ENCODE measurements at regions not wholly inside any gene's neighbourhood (a gene's known extent, or its start where the extent isn't known, plus 50 kb on each side); places are given as distances from the start of the nearest gene placed in this dataset.
A peak's percentile ranks its signal among the peaks of the same experiment; 100 is the strongest.

DNA sequence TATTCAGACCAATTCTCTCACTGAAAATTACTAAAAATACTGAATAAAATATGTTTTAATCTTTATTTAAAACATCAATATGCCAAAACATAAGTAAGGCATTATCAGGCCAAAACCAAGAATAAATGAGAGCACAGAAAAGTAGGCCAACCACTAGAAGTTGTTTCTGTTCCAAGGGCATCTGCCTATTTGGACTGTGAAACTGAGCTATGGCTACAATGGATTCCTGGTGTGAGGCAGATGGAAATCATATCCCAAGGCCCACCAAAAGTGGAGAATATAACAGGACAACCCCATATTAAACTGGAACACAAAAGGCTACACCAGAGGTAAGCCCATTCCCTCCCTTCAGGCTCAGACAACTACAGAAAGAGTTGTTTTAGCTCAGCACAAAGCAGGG lies 302.8 kb upstream of the IL12A start:
- H3K4me1 ChIP-seq = no peaks in the 10 kb centered on the region
- no peaks in the 10 kb centered on the region for H3K27me3 ChIP-seq (replicated peaks in 1 of 7)
- no peak for TF ChIP-seq POLR2A (IDR thresholded peaks at IDR 0.05)
- TF ChIP-seq, protein P1, sequence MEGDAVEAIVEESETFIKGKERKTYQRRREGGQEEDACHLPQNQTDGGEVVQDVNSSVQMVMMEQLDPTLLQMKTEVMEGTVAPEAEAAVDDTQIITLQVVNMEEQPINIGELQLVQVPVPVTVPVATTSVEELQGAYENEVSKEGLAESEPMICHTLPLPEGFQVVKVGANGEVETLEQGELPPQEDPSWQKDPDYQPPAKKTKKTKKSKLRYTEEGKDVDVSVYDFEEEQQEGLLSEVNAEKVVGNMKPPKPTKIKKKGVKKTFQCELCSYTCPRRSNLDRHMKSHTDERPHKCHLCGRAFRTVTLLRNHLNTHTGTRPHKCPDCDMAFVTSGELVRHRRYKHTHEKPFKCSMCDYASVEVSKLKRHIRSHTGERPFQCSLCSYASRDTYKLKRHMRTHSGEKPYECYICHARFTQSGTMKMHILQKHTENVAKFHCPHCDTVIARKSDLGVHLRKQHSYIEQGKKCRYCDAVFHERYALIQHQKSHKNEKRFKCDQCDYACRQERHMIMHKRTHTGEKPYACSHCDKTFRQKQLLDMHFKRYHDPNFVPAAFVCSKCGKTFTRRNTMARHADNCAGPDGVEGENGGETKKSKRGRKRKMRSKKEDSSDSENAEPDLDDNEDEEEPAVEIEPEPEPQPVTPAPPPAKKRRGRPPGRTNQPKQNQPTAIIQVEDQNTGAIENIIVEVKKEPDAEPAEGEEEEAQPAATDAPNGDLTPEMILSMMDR (IDR thresholded peaks at IDR 0.05 in 8 of 11, conservative IDR thresholded peaks at IDR 0.05 in 3 of 11) = no peak
- no peak for TF ChIP-seq POLR2AphosphoS5 (IDR thresholded peaks at IDR 0.05)
- no peak overlapping the region for H3K27ac ChIP-seq
- no peaks in the 10 kb centered on the region for H3K36me3 ChIP-seq
- peaks cover 0 to 29% (median 4%) of the 10 kb centered on the region in 8 donors for H3K9me3 ChIP-seq
- H3K4me3 ChIP-seq = no peak overlapping the region
- intact Hi-C loops (cut with DNase I; ENCODE audit: low total_unique reads) = no loop called here
- DNase-seq = no peak

GRCh38 chr3:159693226-159693625 lies 295.4 kb upstream of the IL12A start:
- Histone ChIP-seq H3K9me3 (peaks cover 0 to 11% (median 2%) of the 10 kb centered on the region in 8 donors), H3K36me3 (no peaks in the 10 kb centered on the region), H3K4me3 (no peak overlapping the region), H3K27me3 (replicated peaks in 1 of 7) (no peaks in the 10 kb centered on the region), H3K27ac (no peak overlapping the region), H3K4me1 (no peaks in the 10 kb centered on the region)
- 80 to 87% (median 82%) methylated on average over 4 of the region's 4 CpGs for WGBS, 5 donors
- TF ChIP-seq POLR2AphosphoS5 (IDR thresholded peaks at IDR 0.05) (no peak), POLR2A (IDR thresholded peaks at IDR 0.05) (no peak)
- TF ChIP-seq, protein P1 (IDR thresholded peaks at IDR 0.05 in 8 of 11, conservative IDR thresholded peaks at IDR 0.05 in 3 of 11) = no peak
- no peak for DNase-seq
- intact Hi-C loops (cut with DNase I; ENCODE audit: low total_unique reads) = no loop called here

GRCh38 chr3:159711560-159712333 lies 276.9 kb upstream of the IL12A start:
- Histone ChIP-seq H3K4me1 (peaks cover 0 to 5% (median 2%) of the 10 kb centered on the region in 6 donors), H3K9me3 (peaks cover 0 to 24% (median 14%) of the 10 kb centered on the region in 8 donors), H3K27ac (peak overlapping the region in 5 of 8 donors; percentile 4 to 55 (median 48)), H3K27me3 (replicated peaks in 1 of 7) (no peaks in the 10 kb centered on the region), H3K4me3 (no peak overlapping the region), H3K36me3 (no peaks in the 10 kb centered on the region)
- peak in 2 of 3 donors; percentile 46 to 68 for TF ChIP-seq POLR2AphosphoS5 (IDR thresholded peaks at IDR 0.05)
- TF ChIP-seq POLR2A (IDR thresholded peaks at IDR 0.05) = no peak
- TF ChIP-seq, protein P1 (IDR thresholded peaks at IDR 0.05 in 8 of 11, conservative IDR thresholded peaks at IDR 0.05 in 3 of 11) = no peak
- intact Hi-C loops (cut with DNase I; ENCODE audit: low total_unique reads) = no loop called here
- 38 to 66% (median 40%) methylated on average over 7 of the region's 7 CpGs for WGBS, 5 donors
- peak; percentile 56 for DNase-seq

DNA sequence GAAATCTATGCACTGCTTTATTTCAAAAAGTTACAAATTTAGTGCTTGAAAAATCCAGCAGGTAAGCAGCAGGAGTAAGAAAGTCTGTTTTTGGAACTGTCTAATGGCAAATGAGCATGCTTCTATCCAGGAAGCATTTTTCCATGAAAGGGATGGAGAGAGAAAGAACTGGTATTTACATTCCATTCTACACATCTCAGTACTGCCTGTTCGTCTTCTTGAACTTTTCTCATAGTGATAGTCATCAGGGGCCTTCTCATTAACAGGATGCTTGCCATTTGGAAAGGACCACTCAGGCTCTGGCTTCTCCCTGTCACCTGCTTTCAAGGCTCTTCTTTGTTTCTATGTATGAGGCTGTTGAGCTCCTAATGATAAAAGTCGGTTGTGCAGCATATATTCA lies 267.3 kb upstream of the IL12A start:
- Histone ChIP-seq H3K4me3 (no peak overlapping the region), H3K9me3 (peaks cover 0 to 6% (median 2%) of the 10 kb centered on the region in 8 donors), H3K27ac (no peak overlapping the region), H3K36me3 (no peaks in the 10 kb centered on the region), H3K27me3 (replicated peaks in 1 of 7) (peaks cover 0 to 3% (median 0%) of the 10 kb centered on the region in 7 donors), H3K4me1 (no peaks in the 10 kb centered on the region)
- TF ChIP-seq POLR2A (IDR thresholded peaks at IDR 0.05) (no peak), POLR2AphosphoS5 (IDR thresholded peaks at IDR 0.05) (no peak)
- TF ChIP-seq, protein P1 (IDR thresholded peaks at IDR 0.05 in 8 of 11, conservative IDR thresholded peaks at IDR 0.05 in 3 of 11) = no peak
- WGBS, 5 donors = 81 to 89% (median 86%) methylated on average over 2 of the region's 2 CpGs
- intact Hi-C loops (cut with DNase I; ENCODE audit: low total_unique reads) = no loop called here
- no peak for DNase-seq

All from spleen (tissue), 11 donors.